Right atrium auricular region (tissue), 2 donors: ENCODE measurements at regions not wholly inside any gene's neighbourhood (a gene's known extent, or its start where the extent isn't known, plus 50 kb on each side); places are given as distances from the start of the nearest gene placed in this dataset.

Experiments used
- DNase-seq: peaks from one replicate; pipeline ENCODE4 v3.0.0-alpha.2; 2019; ENCODE audit warnings: low spot score
- H3K27ac ChIP-seq, 2 donors: fragments of 200-600 bp; sonication (generic); 1 replicate in 1 of 2; 2 replicates in 1 of 2; pipeline ENCODE4 v1.5.1; 2016 to 2019
- H3K27me3 ChIP-seq, 2 donors: fragments of 200-600 bp; sonication (generic); one replicate each; pipeline versions ENCODE4 v1.5.1 to v1.6.0; 2017 to 2019
- H3K36me3 ChIP-seq: fragments of 200-600 bp; sonication (generic); one replicate; pipeline ENCODE4 v1.5.1; 2016
- H3K4me1 ChIP-seq, 2 donors: fragments of 200-600 bp; sonication (generic); one replicate each; pipeline versions ENCODE4 v1.5.1 to v1.6.0; 2017 to 2019
- H3K4me3 ChIP-seq, 2 donors: fragments of 200-600 bp; sonication (generic); 1 replicate in 1 of 2; 2 replicates in 1 of 2; pipeline ENCODE4 v1.5.1; 2017 to 2019; ENCODE audit warnings: mild to moderate bottlenecking in 1 of 2, moderate library complexity in 1 of 2
- H3K9me3 ChIP-seq, 2 donors: fragments of 200-600 bp; sonication (generic); one replicate each; pipeline ENCODE4 v1.5.1; 2019
- TF ChIP-seq, protein P1 (sequence below), 2 donors: fragments of 200-600 bp; sonication (generic); IDR thresholded peaks; one replicate each; pipeline ENCODE4 v1.5.1; 2019; ENCODE audit warnings: antibody characterized with exemption in 2 of 2

DNA sequence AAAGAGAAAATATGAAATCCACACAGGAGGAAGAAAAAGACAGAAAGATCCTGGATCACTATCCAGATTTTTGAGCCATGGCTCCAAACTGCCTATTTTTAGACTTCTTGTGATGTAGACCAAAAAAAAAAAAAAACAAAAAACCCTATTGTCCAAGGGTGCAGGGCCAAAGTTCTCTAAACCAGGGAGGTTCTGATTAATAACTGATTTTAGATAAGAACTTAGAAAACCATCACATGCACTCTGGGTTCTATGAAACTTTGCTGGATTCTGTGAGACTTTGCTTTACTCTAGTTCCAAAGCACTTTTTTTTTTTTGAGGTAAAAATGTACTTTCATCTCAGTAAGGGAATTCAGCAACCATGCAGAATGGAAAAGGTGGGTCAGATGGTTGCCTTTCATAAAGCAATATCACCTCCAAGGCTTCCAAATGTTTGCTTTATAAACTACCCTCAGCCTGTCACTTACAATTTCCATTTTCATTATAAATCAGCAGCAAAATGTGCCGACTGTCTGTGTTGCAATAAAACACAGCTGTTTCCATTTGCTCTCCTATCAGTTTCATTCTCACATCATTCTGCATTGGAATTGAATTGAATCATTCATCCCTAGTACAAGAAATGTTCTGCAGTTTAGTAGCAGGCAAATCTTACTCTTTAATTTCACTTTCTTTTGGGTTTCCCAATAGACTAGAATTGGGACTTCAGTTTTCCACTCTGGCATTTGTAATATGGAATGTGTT, 1584.3 kb upstream of the RAG2 start:
- Histone ChIP-seq H3K9me3 (no peaks in the 10 kb centered on the region), H3K4me3 (no peak overlapping the region), H3K36me3 (no peaks in the 10 kb centered on the region), H3K27me3 (no peaks in the 10 kb centered on the region), H3K27ac (no peak overlapping the region), H3K4me1 (no peaks in the 10 kb centered on the region)
- no peak for DNase-seq
- TF ChIP-seq, protein P1, sequence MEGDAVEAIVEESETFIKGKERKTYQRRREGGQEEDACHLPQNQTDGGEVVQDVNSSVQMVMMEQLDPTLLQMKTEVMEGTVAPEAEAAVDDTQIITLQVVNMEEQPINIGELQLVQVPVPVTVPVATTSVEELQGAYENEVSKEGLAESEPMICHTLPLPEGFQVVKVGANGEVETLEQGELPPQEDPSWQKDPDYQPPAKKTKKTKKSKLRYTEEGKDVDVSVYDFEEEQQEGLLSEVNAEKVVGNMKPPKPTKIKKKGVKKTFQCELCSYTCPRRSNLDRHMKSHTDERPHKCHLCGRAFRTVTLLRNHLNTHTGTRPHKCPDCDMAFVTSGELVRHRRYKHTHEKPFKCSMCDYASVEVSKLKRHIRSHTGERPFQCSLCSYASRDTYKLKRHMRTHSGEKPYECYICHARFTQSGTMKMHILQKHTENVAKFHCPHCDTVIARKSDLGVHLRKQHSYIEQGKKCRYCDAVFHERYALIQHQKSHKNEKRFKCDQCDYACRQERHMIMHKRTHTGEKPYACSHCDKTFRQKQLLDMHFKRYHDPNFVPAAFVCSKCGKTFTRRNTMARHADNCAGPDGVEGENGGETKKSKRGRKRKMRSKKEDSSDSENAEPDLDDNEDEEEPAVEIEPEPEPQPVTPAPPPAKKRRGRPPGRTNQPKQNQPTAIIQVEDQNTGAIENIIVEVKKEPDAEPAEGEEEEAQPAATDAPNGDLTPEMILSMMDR (IDR thresholded peaks at IDR 0.05) = no peak

DNA sequence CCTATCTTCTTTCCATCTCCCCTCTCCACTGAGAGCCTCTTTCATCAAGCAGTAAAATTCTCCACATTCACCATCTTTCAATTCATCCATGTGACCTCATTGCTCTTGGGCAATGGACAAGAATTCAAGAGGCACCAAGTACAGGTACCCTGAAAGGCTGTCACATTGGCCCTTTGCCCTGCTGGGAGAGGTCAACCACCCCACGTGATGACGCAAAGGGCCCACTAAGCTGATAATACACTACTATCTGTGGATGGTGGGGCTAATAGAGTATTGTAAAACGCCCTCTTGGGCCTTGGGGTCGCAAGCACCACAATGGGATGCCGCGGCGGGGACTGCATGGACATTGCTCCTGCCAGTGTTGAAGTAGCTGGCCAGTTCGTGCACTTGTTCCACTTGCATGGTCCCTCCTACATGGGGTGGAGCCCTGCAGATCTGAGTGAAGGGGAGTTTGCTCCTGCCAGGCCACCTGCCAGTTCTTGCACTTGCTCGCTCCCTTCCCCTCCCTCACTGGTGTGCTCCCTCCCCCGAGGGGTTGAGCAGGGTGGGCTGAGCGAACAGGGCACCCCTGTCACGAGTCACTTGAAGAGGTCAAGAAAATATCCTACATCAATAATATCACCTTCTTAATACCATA, 1578.8 kb upstream of the RAG2 start:
- H3K4me3 ChIP-seq = no peak overlapping the region
- no peaks in the 10 kb centered on the region for H3K36me3 ChIP-seq
- no peaks in the 10 kb centered on the region for H3K9me3 ChIP-seq
- no peaks in the 10 kb centered on the region for H3K27me3 ChIP-seq
- no peak overlapping the region for H3K27ac ChIP-seq
- DNase-seq = no peak
- H3K4me1 ChIP-seq = no peaks in the 10 kb centered on the region
- TF ChIP-seq, protein P1 (IDR thresholded peaks at IDR 0.05) = no peak

DNA sequence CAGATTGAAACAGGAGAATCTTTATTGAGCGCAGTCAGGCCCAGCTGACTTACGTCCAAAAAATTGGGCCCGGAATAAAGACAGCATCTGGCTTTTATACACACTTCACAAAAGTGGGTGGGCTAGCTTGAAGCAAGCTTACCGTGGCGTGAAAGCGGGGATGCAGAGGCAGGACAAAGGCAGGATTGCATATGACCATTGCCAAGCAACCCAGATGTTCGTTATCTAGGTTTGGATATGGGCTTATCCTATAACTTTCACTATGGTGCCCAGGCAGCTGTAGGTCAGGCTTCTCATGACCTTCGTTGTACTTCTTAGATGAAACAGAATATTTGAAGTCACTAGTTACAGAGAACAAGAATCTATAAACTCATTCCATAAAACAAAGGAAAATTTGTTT, 1575.6 kb upstream of the RAG2 start:
- Histone ChIP-seq H3K36me3 (no peaks in the 10 kb centered on the region), H3K27ac (no peak overlapping the region), H3K9me3 (no peaks in the 10 kb centered on the region), H3K27me3 (no peaks in the 10 kb centered on the region), H3K4me1 (no peaks in the 10 kb centered on the region), H3K4me3 (no peak overlapping the region)
- TF ChIP-seq, protein P1 (IDR thresholded peaks at IDR 0.05) = no peak
- no peak for DNase-seq

DNA sequence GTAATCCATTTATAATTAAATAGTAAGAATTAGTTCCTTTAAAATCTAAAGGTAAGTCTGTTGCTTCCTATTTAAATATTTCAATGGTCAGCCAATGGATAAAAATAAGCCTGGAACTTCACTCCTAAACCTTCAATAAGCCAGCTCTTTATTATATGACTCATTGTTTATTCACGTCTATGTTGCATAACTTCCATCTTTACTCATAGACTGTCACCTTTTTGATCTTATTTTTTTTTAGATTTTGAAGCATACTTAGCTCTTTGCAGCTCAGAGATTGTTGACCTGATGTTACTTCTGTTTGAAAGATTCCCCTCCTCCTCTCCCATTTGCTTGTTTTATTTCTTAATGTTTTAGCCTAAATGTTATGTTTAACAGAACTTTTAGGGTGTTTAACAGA, 1571.2 kb upstream of the RAG2 start:
- no peak overlapping the region for H3K4me3 ChIP-seq
- H3K27me3 ChIP-seq = no peaks in the 10 kb centered on the region
- no peaks in the 10 kb centered on the region for H3K9me3 ChIP-seq
- no peak overlapping the region for H3K27ac ChIP-seq
- no peak for DNase-seq
- TF ChIP-seq, protein P1 (IDR thresholded peaks at IDR 0.05) = no peak
- H3K4me1 ChIP-seq = no peaks in the 10 kb centered on the region
- no peaks in the 10 kb centered on the region for H3K36me3 ChIP-seq

DNA sequence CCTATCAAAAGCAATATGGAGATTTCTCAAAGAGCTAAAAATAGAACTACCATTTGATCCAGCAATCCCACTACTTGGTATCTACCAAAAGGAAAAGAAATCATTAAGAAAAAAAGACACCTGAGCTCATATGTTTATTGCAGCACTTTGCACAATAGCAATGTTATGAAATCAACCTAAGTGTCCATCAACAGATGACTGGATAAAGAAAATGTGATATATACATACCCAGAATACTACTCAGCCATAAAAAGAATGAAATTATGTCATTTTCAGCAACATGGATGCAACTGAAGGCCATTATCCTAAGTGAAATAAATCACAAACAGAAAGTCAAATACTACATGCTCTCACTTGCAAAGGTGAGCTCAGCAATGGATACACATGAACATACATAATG, 1565.5 kb upstream of the RAG2 start:
- TF ChIP-seq, protein P1 (IDR thresholded peaks at IDR 0.05) = no peak

More for the DNA sequence above, 1565.5 kb upstream of the RAG2 start:
- H3K27ac ChIP-seq = no peak overlapping the region
- H3K36me3 ChIP-seq = no peaks in the 10 kb centered on the region
- DNase-seq = no peak
- H3K9me3 ChIP-seq = no peaks in the 10 kb centered on the region
- H3K27me3 ChIP-seq = no peaks in the 10 kb centered on the region
- no peak overlapping the region for H3K4me3 ChIP-seq
- H3K4me1 ChIP-seq = no peaks in the 10 kb centered on the region
